ENCODE measurements at regions not wholly inside any gene's neighbourhood (a gene's known extent, or its start where the extent isn't known, plus 50 kb on each side); places are given as distances from the start of the nearest gene placed in this dataset.

DNA sequence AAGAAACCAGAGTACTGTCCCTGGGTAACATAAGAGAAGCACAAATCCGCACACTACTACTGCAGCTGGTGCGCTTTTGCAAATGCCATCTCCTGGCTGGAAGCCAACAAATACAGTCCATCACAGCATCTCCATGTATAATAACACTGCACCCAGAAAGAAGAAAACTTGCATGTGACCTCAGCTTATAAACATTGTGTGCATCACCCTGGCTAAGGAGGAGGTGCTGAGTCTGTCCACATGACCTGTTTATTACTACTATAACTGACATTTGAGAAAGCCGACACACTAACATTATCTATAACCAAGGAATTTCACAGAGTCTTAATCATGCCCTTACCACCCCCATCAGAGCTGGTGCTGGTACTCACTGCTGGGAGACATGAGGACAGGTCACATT, 516.8 kb downstream of the CFAP47 start:
- no peak overlapping the region for H3K27ac ChIP-seq (ENCODE audit: insufficient read depth, low read length, poor library complexity, severe bottlenecking)
- H3K27me3 ChIP-seq (ENCODE audit: control insufficient read depth, insufficient read depth, low read length), result no peaks in the 10 kb centered on the region
- H3K4me1 ChIP-seq (ENCODE audit: control insufficient read depth, insufficient read depth, low read length, poor library complexity, severe bottlenecking), result no peaks in the 10 kb centered on the region
- ATAC-seq (ENCODE audit: low read depth in 2 of 2) (no peak), DNase-seq (no peak)
- H3K9me3 ChIP-seq (ENCODE audit: control insufficient read depth in 2 of 2, low read length in 2 of 2), result no peaks in the 10 kb centered on the region
- H3K9me3 Mint-ChIP-seq, result peaks cover 0 to 11% (median 3%) of the 10 kb centered on the region in 7 donors
- H3K4me1 Mint-ChIP-seq, result no peaks in the 10 kb centered on the region
- no peaks in the 10 kb centered on the region for H3K36me3 ChIP-seq (ENCODE audit: control insufficient read depth, insufficient read depth, low read length)
- no peaks in the 10 kb centered on the region for H3K27me3 Mint-ChIP-seq
- no peaks in the 10 kb centered on the region for H3K36me3 Mint-ChIP-seq
- no peak overlapping the region for H3K4me3 Mint-ChIP-seq
- no peak overlapping the region for H3K27ac Mint-ChIP-seq
- no peak overlapping the region for H3K4me3 ChIP-seq (ENCODE audit: low read depth, low read length)

DNA sequence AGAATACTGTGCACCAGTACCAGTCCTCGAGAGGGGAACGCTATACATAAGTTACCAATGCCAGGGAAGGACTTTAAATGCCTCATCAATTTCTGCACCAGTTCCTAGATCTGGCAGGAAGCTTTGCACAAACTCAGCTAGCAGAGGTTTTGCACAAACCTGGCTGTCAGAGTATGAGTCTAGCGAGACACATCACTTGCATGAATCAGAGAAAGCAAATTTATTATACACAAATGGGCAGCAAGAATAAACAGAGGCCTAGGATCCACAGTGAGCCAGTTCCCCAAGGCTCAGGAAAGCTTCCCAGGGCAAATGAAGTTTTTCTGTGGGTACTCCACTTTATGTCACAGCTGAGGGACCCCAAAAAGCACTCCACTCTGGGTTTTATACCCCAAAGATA, 523.5 kb downstream of the CFAP47 start:
- Mint-ChIP-seq H3K4me3 (no peak overlapping the region), H3K27me3 (no peaks in the 10 kb centered on the region), H3K4me1 (no peaks in the 10 kb centered on the region), H3K9me3 (peaks cover 0 to 12% (median 2%) of the 10 kb centered on the region in 7 donors), H3K27ac (no peak overlapping the region), H3K36me3 (no peaks in the 10 kb centered on the region)
- no peak for DNase-seq
- no peak for ATAC-seq (ENCODE audit: low read depth in 2 of 2)
- Histone ChIP-seq H3K4me1 (ENCODE audit: control insufficient read depth, insufficient read depth, low read length, poor library complexity, severe bottlenecking) (no peaks in the 10 kb centered on the region), H3K27me3 (ENCODE audit: control insufficient read depth, insufficient read depth, low read length) (no peaks in the 10 kb centered on the region), H3K27ac (ENCODE audit: insufficient read depth, low read length, poor library complexity, severe bottlenecking) (no peak overlapping the region), H3K4me3 (ENCODE audit: low read depth, low read length) (no peak overlapping the region), H3K9me3 (ENCODE audit: control insufficient read depth in 2 of 2, low read length in 2 of 2) (no peaks in the 10 kb centered on the region), H3K36me3 (ENCODE audit: control insufficient read depth, insufficient read depth, low read length) (no peaks in the 10 kb centered on the region)

DNA sequence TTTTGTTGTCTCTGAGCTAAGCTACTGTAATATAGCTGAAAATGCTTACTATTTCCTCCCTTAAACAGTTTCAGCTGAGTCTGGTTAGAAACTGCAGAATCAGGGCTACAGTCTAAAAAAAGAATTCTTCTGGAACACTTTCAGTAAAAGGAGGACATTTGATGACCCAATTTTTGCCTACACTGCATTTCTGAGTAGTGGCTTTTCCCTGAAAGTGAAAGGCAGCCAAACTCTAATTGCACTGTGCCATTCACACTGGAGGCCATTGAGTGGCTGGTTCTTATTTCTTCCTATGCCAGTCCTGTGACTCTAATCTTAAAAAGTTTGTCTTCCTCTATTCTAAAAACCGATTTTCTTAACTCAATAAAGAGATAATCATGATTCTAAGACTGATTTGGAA, 526.0 kb downstream of the CFAP47 start:
- H3K27me3 ChIP-seq (ENCODE audit: control insufficient read depth, insufficient read depth, low read length), result no peaks in the 10 kb centered on the region
- no peak overlapping the region for H3K4me3 ChIP-seq (ENCODE audit: low read depth, low read length)
- peaks cover 0 to 7% (median 2%) of the 10 kb centered on the region in 7 donors for H3K9me3 Mint-ChIP-seq
- no peaks in the 10 kb centered on the region for H3K36me3 Mint-ChIP-seq
- H3K27ac Mint-ChIP-seq, result no peak overlapping the region
- no peaks in the 10 kb centered on the region for H3K9me3 ChIP-seq (ENCODE audit: control insufficient read depth in 2 of 2, low read length in 2 of 2)
- no peaks in the 10 kb centered on the region for H3K27me3 Mint-ChIP-seq
- H3K4me3 Mint-ChIP-seq, result no peak overlapping the region
- no peak for ATAC-seq (ENCODE audit: low read depth in 2 of 2)
- H3K4me1 Mint-ChIP-seq, result no peaks in the 10 kb centered on the region
- H3K36me3 ChIP-seq (ENCODE audit: control insufficient read depth, insufficient read depth, low read length), result no peaks in the 10 kb centered on the region
- H3K4me1 ChIP-seq (ENCODE audit: control insufficient read depth, insufficient read depth, low read length, poor library complexity, severe bottlenecking), result no peaks in the 10 kb centered on the region
- DNase-seq, result no peak
- H3K27ac ChIP-seq (ENCODE audit: insufficient read depth, low read length, poor library complexity, severe bottlenecking), result no peak overlapping the region

DNA sequence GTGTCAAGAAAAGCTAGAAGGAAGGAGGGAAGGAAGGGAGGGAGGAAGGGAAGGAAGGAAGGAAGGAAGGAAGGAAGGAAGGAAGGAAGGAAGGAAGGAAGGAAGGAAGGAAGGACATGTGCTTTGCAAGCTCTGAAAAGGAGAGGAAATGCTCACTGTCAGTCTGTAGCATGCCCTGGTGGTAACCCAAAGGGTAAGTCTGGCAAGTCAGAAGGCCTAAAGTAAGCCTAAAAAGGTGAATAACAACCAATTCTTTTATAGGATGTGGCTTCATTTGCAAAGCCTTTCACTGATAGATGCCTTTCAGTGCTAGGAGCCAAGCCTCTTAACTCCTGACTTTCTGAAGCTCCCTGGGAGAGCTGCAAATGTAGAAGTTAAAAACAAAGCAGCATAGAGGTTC, 542.6 kb downstream of the CFAP47 start:
- H3K27ac Mint-ChIP-seq, result no peak overlapping the region

DNA sequence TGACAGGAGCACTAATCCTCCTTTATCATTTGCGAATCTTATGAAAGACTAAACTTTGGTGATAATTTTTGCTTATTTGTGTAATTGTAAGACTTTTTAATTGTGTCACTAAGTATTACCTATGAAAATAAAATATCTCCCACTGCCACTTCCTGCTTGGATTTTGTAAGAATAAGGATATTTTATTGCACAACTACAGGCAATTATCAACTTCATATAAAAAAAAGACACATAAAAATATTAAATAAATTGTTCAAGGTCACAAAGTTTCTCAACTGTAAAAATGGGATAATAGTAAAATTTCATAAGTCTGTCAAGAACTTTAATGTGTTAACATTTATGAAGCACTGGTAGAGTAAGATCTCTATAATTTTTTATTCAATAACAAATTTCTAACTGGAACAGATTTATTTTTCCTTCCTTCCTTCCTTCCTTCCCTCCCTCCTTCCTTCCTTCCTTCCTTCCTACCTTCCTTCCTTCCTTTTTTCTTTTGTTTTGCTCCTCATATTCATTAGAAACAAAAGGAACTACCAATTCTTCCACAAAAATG, 527.6 kb upstream of the FAM47C start:
- ATAC-seq (ENCODE audit: low read depth in 2 of 2) (no peak), DNase-seq (no peak)
- Mint-ChIP-seq H3K27me3 (no peaks in the 10 kb centered on the region), H3K4me1 (no peaks in the 10 kb centered on the region), H3K4me3 (no peak overlapping the region), H3K36me3 (no peaks in the 10 kb centered on the region), H3K27ac (no peak overlapping the region), H3K9me3 (peaks cover 0 to 9% (median 1%) of the 10 kb centered on the region in 7 donors)
- Histone ChIP-seq H3K4me1 (ENCODE audit: control insufficient read depth, insufficient read depth, low read length, poor library complexity, severe bottlenecking) (no peaks in the 10 kb centered on the region), H3K9me3 (ENCODE audit: control insufficient read depth in 2 of 2, low read length in 2 of 2) (peaks cover 0 to 2% of the 10 kb centered on the region in 2 experiments), H3K4me3 (ENCODE audit: low read depth, low read length) (no peak overlapping the region), H3K27me3 (ENCODE audit: control insufficient read depth, insufficient read depth, low read length) (no peaks in the 10 kb centered on the region), H3K36me3 (ENCODE audit: control insufficient read depth, insufficient read depth, low read length) (no peaks in the 10 kb centered on the region), H3K27ac (ENCODE audit: insufficient read depth, low read length, poor library complexity, severe bottlenecking) (no peak overlapping the region)

More for the DNA sequence above, 542.6 kb downstream of the CFAP47 start:
- Mint-ChIP-seq H3K9me3 (peaks cover 0 to 9% (median 3%) of the 10 kb centered on the region in 7 donors), H3K4me1 (no peaks in the 10 kb centered on the region), H3K27me3 (no peaks in the 10 kb centered on the region), H3K36me3 (no peaks in the 10 kb centered on the region), H3K4me3 (no peak overlapping the region)
- no peak overlapping the region for H3K4me3 ChIP-seq (ENCODE audit: low read depth, low read length)
- no peaks in the 10 kb centered on the region for H3K4me1 ChIP-seq (ENCODE audit: control insufficient read depth, insufficient read depth, low read length, poor library complexity, severe bottlenecking)
- ATAC-seq (ENCODE audit: low read depth in 2 of 2), result no peak
- H3K27ac ChIP-seq (ENCODE audit: insufficient read depth, low read length, poor library complexity, severe bottlenecking), result no peak overlapping the region
- no peaks in the 10 kb centered on the region for H3K27me3 ChIP-seq (ENCODE audit: control insufficient read depth, insufficient read depth, low read length)
- no peaks in the 10 kb centered on the region for H3K36me3 ChIP-seq (ENCODE audit: control insufficient read depth, insufficient read depth, low read length)
- DNase-seq, result no peak
- no peaks in the 10 kb centered on the region for H3K9me3 ChIP-seq (ENCODE audit: control insufficient read depth in 2 of 2, low read length in 2 of 2)

DNA sequence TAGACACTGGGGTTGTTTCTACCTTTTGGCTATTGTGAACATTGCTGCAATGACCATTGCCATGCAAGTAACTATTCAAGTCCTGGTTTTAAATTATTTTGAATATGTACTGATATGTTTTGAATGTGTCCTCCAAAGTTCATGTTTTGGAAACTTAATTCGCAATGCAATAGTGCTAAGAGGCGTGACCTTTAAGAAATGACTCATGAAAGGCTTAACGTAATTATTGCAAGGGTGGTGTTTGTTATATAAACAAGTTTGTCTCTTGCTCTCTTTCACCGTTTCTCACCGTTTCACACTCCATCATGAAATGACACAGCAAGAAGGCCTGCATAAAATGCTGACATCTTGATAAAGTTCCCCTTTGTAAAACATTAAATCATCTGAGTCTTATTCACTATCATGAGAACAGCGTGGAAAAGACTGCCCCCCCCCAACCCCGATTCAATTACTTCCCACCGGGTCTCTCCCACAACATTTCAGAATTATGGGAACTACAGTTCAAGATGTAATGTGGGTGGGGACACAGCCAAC, 506.9 kb upstream of the FAM47C start:
- Mint-ChIP-seq H3K4me3 (no peak overlapping the region), H3K36me3 (no peaks in the 10 kb centered on the region), H3K9me3 (peaks cover 0 to 4% (median 0%) of the 10 kb centered on the region in 7 donors), H3K4me1 (no peaks in the 10 kb centered on the region), H3K27me3 (no peaks in the 10 kb centered on the region), H3K27ac (no peak overlapping the region)
- no peak overlapping the region for H3K27ac ChIP-seq (ENCODE audit: insufficient read depth, low read length, poor library complexity, severe bottlenecking)
- H3K36me3 ChIP-seq (ENCODE audit: control insufficient read depth, insufficient read depth, low read length), result no peaks in the 10 kb centered on the region
- H3K4me1 ChIP-seq (ENCODE audit: control insufficient read depth, insufficient read depth, low read length, poor library complexity, severe bottlenecking), result no peaks in the 10 kb centered on the region
- no peak for DNase-seq
- no peaks in the 10 kb centered on the region for H3K9me3 ChIP-seq (ENCODE audit: control insufficient read depth in 2 of 2, low read length in 2 of 2)
- no peaks in the 10 kb centered on the region for H3K27me3 ChIP-seq (ENCODE audit: control insufficient read depth, insufficient read depth, low read length)
- no peak overlapping the region for H3K4me3 ChIP-seq (ENCODE audit: low read depth, low read length)
- ATAC-seq (ENCODE audit: low read depth in 2 of 2), result no peak

DNA sequence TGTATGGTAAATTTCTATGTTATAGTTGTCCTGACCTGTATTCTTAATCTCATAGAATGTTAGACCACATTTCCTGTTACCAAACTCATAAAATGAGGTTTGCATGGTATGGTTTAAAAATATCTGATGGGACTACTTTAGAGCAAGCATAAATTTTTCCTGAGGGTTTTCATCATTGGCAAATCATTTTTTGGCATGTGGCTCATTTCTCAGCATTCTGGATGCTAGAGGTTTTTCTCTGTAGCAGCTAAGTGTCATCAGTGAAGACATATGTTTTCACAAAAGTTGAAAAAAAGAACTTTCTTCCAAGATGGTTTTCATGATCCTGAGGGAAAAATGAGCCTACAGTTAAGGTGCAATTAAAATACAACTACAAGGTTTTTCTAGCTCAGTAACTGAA, 503.5 kb upstream of the FAM47C start:
- no peaks in the 10 kb centered on the region for H3K36me3 ChIP-seq (ENCODE audit: control insufficient read depth, insufficient read depth, low read length)
- Mint-ChIP-seq H3K9me3 (peaks cover 0 to 14% (median 2%) of the 10 kb centered on the region in 7 donors), H3K4me3 (no peak overlapping the region), H3K4me1 (no peaks in the 10 kb centered on the region), H3K27ac (no peak overlapping the region), H3K27me3 (no peaks in the 10 kb centered on the region), H3K36me3 (no peaks in the 10 kb centered on the region)
- H3K27ac ChIP-seq (ENCODE audit: insufficient read depth, low read length, poor library complexity, severe bottlenecking), result no peak overlapping the region
- H3K4me1 ChIP-seq (ENCODE audit: control insufficient read depth, insufficient read depth, low read length, poor library complexity, severe bottlenecking), result no peaks in the 10 kb centered on the region
- no peak for ATAC-seq (ENCODE audit: low read depth in 2 of 2)
- H3K27me3 ChIP-seq (ENCODE audit: control insufficient read depth, insufficient read depth, low read length), result no peaks in the 10 kb centered on the region
- no peak overlapping the region for H3K4me3 ChIP-seq (ENCODE audit: low read depth, low read length)
- no peak for DNase-seq
- H3K9me3 ChIP-seq (ENCODE audit: control insufficient read depth in 2 of 2, low read length in 2 of 2), result peaks cover 0 to 9% of the 10 kb centered on the region in 2 experiments

DNA sequence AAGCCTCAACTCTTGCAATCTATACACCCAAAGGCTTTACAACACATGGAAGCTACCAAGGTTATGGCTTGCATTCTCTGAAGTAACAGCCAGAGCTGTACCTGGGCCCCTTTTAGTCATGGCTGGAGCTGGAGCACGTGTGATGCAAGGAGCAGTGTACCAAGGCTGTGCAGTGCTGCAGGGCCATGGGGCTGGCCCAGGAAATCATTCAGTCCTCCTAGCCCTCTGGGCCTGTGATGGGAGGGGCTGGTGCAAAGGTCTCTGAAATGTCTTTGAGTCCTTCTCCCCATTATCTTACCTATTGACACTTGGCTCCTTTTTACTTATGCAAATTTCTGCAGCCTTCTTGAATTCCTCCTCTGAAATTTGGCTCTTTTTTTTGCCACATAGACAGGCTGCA, 500.1 kb upstream of the FAM47C start:
- no peaks in the 10 kb centered on the region for H3K4me1 Mint-ChIP-seq
- no peak for ATAC-seq (ENCODE audit: low read depth in 2 of 2)
- H3K9me3 Mint-ChIP-seq, result peaks cover 0 to 15% (median 6%) of the 10 kb centered on the region in 7 donors
- Histone ChIP-seq H3K4me3 (ENCODE audit: low read depth, low read length) (no peak overlapping the region), H3K36me3 (ENCODE audit: control insufficient read depth, insufficient read depth, low read length) (no peaks in the 10 kb centered on the region), H3K27me3 (ENCODE audit: control insufficient read depth, insufficient read depth, low read length) (no peaks in the 10 kb centered on the region), H3K27ac (ENCODE audit: insufficient read depth, low read length, poor library complexity, severe bottlenecking) (no peak overlapping the region), H3K4me1 (ENCODE audit: control insufficient read depth, insufficient read depth, low read length, poor library complexity, severe bottlenecking) (no peaks in the 10 kb centered on the region), H3K9me3 (ENCODE audit: control insufficient read depth in 2 of 2, low read length in 2 of 2) (peaks cover 0 to 9% of the 10 kb centered on the region in 2 experiments)
- H3K27ac Mint-ChIP-seq, result no peak overlapping the region
- no peak for DNase-seq
- no peaks in the 10 kb centered on the region for H3K27me3 Mint-ChIP-seq
- no peak overlapping the region for H3K4me3 Mint-ChIP-seq
- no peaks in the 10 kb centered on the region for H3K36me3 Mint-ChIP-seq
